Myocyte (in vitro differentiated cells): ENCODE measurements at regions not wholly inside any gene's neighbourhood (a gene's known extent, or its start where the extent isn't known, plus 50 kb on each side); places are given as distances from the start of the nearest gene placed in this dataset.

ENCODE experiments used
- DNase-seq: peaks from one replicate; pipeline ENCODE4 v3.0.0-alpha.2; 2012; ENCODE audit warnings: low read depth

DNA sequence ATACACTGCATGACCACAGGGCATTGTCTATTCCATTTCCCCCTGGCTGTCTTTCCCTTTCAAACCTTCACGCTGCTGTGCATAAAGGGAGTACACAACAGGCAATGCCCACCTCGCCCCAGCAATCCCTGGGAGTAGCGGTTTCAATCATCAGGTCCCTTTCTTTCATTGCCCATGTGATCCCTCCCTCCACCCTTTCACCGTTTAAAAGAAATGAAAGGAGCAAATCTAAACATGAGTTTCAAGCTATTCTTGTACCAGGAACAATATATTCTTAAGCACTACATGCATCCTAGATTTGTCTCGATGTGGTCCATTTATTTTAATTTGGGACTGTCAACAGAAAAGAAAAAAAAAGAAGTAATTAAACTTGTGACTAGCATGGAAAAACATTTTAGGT lies 123.4 kb upstream of the ARGLU1 start:
- no peak for DNase-seq

DNA sequence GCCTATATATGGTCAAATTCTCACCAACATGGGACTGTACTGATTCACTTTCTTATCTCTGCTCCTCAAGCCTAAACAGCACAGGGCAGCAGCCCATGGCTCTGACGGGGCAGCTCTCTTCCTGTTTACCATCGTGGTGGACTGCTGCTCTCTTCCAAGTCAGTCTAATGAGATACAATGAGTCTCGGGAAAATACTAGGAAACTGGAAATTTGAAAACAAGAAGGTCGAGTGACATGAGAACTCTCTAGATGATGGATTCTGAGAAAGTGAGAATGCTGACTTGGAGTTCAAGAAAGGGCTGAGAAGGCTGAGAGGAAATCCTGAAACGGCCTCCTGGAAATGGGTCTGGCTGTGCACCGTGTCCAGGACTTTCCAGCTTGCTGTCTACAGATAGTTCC lies 122.8 kb upstream of the ARGLU1 start:
- no peak for DNase-seq

DNA sequence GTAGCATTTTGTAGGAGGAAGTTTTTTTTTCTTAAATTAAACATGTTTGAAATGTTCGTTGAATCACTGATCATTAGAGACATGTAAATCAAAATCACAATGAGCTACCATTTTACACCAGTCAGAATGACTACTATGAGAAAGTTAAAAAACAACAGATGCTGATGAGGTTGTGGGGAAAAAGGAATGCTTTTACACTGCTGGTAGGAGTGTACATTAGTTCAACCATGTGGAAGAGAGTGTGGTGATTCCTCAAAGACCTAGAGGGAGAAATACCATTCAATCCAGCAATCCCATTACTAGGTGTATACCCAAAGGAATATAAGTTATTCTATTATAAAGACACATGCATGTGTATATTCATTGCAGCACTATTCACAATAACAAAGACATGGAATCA lies 122.0 kb upstream of the ARGLU1 start:
- no peak for DNase-seq

DNA sequence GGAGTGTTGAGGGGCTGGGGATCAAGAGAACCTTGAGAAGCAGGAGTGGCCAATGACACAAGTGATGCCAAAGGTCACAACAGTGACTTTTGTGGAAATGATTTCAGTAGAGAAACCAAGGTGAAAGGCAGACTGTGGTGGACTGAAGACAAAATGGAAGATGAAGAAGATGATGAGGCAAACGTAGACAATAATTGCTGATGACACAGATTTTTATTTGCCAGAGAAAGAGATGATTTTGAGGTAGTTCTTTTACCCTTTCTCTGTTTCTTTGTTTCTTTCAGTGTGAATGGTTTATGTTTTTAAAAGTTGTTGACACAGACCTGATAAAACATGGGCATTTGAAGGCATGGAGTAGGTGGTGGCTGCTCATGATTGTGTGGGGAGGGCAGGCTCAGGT lies 121.0 kb upstream of the ARGLU1 start:
- DNase-seq: no peak

DNA sequence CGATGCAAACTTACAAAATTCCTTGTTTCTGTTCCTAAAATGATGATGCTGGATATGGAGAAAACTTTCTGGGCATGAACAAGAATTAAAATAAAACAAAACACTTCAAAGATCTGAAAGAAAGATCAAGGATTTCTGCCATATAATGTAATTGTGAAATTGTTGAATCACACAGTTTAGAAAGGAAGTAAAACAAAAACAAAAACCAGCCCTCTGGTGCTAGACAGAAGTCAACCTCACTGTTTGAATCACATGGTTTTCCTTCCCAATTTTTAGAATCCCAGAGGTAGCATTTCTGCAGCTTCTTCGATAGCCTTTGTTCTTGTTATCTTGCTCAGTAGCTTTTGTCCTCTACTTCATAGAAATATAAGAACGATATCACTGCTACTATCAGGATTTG lies 118.2 kb upstream of the ARGLU1 start:
- DNase-seq: no peak

DNA sequence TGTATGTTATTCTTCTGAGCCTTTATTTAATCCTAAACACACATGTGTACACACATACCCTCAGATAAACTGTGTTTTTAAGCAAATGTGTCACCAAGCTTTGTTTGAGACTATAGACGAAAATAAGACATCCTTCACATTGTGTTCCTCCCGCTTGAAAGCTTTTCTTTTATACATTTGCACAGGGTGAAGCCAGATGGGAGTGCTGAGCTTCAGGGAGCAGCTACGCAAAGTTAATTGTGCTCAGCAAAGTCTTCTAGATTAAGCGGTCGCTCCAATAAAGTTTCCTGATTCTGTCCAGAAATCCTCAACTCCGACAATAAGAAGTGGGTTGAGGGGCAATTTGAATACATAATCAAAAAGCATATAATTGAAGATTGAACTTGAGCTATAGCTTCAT lies 117.2 kb upstream of the ARGLU1 start:
- DNase-seq: no peak

DNA sequence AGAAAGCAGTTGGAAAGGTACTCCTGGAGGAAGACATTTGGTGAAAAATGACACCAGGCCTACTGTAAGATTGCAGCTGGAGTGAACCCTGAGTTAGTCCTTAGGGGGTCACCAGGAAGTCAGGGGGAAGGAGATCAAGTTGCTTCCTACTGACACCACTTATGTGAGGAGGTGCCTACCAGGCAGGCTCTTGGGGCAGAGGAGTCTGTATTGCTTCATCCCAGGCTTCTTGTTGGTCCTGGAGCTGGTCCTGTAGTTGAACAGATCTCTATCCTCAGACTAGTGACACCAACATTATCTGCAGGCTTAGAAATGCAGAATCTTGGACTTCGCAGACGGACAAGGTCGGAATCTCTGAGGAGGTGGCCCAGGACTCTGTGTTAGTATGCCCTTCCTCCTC lies 116.0 kb upstream of the ARGLU1 start:
- no peak for DNase-seq

DNA sequence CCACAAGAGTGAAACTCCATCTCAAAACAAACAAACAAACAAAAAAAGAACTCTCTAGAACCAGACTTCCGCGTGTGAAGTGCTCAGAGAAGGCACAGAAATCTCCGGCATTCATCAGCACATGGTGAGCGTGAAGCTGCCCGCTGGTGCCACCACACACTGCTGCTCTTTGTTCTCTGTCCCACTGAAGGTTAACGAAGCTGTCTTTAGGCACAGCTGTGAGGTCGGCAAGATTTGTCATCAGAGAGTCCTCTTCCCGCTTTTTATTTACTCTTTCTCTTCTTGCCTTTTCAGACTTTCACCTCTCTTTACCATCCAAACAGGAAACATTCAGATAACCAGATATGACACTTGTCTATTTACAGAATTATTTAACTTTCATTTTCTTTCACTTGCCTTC lies 115.2 kb upstream of the ARGLU1 start:
- no peak for DNase-seq

DNA sequence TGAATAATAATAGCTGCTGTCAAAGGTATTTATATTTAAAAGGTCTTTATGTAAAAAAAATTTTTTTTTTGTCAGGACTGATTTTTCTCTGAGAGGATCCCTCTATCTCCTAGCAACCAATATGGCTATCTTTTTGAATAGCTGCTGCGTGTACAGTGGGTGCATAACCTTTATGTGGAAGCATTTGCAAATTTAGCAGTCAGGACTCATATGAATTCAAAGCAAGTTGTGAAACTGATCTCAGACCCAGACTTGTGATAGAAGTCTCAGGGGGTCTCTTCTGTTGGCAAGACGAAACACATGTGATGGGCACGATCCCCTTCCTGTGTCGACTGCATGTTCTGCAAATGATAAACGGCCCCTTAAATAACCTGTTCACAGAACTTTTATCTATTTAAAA lies 114.1 kb upstream of the ARGLU1 start:
- DNase-seq: no peak

DNA sequence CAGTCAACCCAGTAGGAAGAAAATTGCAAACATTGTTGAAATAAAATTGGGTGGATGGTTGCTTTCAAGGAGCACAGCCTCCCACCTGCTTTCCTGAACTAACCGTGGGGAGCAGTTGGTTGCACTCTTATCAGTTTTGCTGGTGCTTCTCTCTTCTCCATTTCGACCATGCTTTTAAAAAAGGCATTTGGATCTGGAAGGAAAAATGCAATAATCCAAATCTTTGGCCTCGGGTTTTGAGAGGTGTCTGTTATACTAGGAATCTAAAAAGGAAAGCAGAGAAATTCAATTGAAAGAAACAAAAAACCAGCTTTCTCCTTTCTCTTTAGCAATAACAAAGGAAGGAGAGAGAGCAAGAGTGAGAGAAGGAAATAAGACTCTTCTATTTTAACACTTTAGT lies 113.6 kb upstream of the ARGLU1 start:
- no peak for DNase-seq

DNA sequence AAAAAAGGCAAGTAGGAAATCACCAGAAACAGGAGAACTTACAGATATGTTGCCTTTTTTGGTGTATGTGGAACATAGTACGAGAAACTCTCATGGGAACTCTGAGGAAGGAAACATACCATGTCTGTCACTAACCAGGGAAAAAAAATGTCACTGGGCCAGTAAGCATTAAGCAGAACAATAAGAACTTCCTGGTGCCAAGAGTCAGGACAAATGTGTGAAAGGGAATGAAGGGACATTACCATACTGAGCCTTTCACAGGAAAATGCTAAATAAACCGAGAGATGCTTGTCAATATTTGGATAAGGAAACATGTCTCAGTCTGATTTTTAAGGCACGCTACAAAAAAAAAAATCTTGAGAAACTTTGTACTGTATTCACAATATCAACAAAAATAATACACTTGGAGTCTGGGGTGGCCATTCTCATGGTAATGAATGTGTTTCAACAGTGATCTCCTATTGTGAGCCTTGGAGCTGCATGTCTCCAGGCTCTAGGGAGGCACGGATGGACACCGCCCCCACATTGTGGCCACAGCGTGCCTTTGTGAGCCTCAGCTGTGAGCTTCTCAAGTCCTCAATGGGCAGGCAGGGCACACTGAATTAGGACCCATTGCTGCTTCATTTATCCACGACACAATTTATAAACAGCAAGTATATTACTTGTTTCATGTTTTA lies 113.0 kb upstream of the ARGLU1 start:
- no peak for DNase-seq

DNA sequence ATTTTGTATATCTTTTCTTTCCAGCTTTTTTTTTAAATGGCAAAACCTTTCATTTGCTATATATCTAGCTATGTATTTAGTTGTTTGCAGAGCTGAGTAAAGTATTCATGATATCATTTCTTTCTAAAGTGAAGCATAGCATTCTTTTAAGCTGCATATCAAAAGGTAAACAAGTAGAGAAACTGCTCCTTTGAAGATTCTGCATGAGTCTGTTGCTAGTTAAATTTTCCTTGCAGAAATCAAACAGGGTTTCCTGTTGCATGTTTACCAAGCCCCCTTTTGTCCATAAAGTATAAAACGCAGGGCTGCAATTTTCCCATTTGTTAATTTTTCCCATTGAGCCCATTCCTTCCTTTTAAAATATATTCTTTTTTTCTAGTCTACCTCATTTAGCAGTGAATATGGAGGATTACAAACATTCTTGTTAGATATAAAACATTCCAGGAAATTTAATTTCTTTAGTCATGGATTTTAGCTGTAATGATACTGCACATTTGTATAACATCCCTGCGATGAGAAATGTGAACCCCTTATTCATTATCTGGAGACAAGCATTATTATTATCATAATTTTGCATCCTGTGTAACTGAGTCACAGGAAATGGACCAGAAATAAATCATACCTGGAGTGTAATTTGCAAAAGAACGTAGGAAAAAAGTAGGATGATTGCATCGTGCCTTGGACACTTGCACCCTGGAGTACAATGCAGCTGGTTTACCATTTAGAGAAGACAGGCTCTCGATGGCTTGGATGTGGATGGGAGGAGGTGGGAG lies 110.9 kb upstream of the ARGLU1 start:
- DNase-seq: no peak

DNA sequence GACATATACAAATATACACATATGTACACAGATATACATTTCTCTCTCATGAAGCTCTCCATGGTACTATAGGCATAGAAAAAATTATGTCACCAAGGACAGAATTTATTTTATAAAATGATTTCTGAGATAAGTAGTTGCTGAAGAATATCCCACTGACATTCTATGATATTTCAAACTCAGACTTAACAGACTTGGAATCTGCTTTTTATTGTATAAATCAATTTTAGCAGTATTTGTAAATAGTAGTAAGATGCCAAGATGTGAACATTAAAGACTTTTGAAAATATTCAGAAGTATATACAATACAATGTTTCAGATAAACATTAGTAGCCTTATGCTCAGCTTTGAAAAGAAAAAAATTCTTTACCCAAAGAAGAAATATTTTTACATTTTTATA lies 107.4 kb upstream of the ARGLU1 start:
- no peak for DNase-seq

DNA sequence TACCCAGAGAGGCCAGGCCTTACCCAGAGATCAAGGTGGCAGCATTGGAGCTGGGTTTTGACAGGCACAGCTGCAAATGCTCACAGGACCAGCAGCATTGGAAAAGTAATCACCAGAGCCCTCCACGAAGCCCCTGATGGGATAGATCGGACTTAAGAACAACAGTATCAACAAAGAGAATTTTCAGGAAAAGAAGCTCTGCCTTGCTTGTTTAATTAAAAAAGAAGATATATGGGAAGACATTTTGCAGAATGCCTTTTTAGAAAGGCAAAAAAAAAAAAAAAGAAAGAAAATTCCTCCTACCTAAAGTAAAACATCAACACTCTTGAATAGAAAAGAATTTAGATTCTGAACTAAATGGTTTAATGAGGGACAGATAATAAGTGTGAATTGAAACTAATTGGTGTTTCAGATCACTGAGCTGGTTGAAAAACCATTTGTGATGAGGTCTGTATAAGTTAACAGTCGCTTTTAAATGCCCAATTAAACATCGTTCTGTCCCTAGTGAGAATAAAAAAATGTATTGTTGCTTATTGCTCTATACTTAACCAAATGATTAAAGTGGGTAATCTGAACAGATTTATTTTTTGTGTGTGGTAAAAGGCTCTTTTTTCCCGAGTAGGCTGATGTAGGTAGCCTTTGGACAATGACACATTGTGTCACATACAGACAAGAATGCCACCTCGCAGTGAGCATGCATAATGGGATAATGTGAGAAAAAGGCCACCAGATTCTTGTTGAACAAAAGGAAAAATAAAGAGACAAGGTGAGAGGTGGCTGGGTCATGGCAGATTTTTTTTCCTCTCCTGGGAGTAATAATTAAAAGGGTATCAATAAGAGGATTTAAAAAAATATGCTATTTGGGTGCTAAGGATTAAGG lies 93.0 kb upstream of the ARGLU1 start:
- no peak for DNase-seq

DNA sequence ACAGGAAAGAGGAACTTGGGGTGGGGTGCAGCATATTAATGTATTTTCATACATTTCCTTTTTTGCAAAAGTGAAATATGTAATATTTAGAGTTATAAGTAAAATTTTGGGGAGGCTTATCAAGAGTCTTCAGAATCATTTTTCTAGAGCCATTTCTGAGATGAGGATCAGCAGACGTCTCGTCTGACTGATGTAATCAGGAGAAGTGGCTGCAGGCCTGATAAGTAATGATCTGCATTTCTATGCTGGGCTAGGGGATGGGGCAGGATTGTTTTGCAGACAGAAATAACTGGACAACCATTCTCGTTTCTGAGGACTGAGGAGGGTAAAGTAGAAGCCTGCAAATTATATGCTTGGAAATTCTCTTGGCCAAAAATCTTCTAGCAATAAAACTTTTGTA lies 89.2 kb upstream of the ARGLU1 start:
- no peak for DNase-seq

DNA sequence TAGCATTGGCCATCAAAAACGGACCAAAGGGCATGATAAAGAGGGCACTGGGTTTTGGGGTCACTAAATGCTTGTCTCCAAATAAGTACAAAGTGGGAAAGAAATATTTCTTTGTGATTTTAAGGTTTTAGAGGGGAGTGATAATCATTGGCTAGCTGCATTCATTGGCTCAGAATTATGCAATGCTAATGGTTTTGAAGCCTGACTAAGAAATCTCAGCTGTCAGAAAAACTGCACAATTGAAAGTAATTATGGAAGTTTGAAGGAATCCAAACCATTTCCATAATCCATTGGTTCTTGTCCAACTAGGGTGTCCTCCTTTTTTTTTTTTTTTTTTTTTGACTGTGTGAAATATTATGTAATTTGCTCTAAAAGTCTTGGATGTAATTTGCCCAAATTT lies 88.2 kb upstream of the ARGLU1 start:
- no peak for DNase-seq

DNA sequence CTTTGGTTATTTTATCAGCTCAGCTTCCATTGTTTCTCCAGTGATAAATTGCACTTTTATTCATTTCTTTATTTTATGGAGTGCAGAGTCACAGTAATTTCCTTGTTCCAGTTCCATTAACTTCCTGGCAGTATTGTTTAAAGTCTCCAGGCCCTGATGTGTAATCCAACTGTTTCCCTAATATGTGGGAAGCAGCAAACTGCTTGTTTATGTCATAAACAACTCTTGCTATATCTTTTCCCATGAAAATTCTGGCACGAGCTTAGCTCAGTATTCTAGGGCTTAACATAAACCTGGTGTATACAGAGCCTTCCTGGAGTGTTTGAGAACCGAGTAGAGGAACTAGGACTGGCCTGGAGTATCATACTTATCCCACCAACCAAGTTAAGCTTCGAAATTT lies 83.5 kb upstream of the ARGLU1 start:
- no peak for DNase-seq

DNA sequence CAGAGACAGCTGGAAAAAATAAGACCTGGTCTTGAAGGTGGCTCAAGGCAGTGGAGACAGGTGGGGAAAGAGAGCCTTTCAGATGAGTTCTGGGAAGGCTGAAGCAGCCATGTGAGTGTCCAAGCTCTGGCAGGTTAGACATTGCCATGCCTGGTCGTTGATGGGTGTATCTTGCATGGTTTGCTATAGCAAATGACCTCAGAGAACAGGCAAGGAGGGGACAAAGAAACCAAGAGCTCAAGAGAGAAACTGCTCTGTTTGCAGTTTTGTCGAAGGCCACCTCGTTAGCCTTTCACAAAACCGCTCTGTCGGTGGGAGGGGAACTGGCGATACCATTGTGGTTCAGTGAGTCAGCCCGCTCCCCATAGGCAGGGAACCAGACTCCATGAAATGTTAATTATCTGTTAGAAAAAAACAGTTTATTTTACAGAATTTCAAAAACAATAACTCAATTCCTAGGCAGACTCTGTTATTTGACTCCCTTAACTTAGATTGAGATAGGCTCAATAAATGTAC lies 82.8 kb upstream of the ARGLU1 start:
- DNase-seq: no peak

DNA sequence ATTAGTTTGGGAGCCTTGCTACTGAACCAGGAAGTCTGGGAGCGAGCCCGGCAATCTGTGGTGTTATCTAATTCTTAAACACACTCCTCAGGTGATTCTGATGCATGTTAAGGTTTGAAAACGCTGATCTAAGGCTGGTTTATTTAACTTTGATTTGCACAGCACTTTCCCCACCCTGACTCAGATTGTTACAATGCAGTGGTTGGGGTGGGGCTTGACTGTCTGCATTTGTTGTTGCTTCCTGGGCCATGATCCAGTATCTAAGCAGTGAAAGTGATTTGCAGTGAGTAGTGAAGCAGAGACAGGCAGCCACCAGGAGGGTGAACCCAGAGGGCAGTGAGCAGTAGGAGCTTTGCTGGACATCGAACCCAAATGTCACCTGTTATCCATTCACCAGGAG lies 81.6 kb upstream of the ARGLU1 start:
- DNase-seq: peak; percentile 25

DNA sequence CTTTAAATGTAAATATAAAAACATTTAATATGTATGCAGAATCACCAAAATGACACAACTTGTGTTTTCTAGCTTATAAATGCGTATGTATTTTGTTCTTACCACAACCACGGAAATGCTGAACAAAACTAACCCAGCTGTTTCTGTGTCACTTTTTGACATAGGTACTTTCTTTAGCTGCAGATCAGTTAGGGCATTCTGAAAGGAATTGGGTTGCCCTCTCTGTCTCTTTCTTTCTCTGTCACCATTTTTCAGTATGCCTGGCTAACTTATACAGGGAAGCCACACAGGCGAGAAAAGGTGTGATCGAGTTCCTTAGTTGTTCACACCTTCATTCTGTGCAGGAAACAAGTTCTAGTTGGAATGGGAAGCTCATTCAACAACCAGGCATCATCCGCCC lies 72.6 kb upstream of the ARGLU1 start:
- no peak for DNase-seq

DNA sequence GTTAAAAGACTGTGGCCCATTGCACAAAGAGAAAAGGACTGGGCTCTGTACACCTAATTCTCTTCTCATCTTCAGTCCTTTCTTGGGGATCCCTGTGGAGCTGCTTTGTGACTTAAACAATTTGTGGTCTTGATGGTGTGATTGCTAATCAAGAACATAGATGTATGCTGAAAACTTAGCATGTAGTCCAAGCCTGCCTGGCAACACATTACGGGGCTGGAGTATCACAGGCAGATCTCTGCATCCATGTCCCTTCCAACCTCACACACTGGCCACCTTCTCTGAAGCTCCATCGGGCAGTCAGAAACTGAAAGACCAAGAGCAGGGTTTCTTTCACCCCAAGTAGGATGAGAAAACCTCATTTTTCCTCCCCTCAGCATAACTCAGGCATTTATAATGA lies 69.6 kb upstream of the ARGLU1 start:
- no peak for DNase-seq

DNA sequence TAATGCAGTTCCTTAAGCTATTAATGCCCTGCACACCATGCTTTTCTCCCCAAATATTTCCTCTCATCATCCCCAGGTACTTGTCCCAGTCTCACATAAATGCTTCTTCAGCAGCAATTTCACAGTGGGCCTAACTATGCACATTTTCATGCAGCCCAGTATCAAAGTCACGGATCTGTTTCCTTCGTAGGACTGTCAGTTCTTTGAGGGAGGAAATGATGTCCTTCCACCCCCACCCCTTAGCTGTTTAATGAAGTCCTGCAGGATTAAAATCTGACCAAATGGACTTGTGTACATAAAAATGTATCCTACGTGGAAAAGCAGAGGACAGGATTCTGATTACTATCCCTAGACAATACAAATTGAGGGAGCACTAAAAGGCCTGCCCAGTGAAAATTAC lies 68.6 kb upstream of the ARGLU1 start:
- DNase-seq: no peak
